H1 (cell line): ENCODE measurements at regions not wholly inside any gene's neighbourhood (a gene's known extent, or its start where the extent isn't known, plus 50 kb on each side); places are given as distances from the start of the nearest gene placed in this dataset.

Source experiments
- CTCF ChIA-PET: fragments of 300-600 bp; sonication (Branson Sonifier 250); formaldehyde crosslinking; loops from one replicate; lab custom pipeline; 2021; ENCODE audit not compliant: partially characterized antibody; lab: Charles Lee
- POLR2A ChIA-PET: fragments of 300-600 bp; sonication (Branson Sonifier 250); formaldehyde crosslinking; loops from one replicate; lab custom pipeline; 2021; ENCODE audit warnings: inconsistent platforms; ENCODE audit not compliant: partially characterized antibody; lab: Charles Lee
- DNase-seq, 2 experiments: peaks; one replicate each; pipeline versions ENCODE4 v3.0.0 to v3.0.0-alpha.2; 2010 to 2022; ENCODE audit warnings: low spot score in 2 of 2, low read depth in 1 of 2, mixed read lengths in 1 of 2
- FAIRE-seq: peaks from 2 replicates; lab custom pipeline; 2011; peaks lifted over from hg19 to GRCh38; lab: Jason Lieb, UNC
- H2AFZ ChIP-seq: 2 replicates; pipeline ENCODE4 v1.8.1; 2012; ENCODE audit warnings: low read length, inconsistent platforms
- H2AK5ac ChIP-seq: 2 replicates; pipeline ENCODE4 v1.6.1; 2013; ENCODE audit warnings: low read depth, low read length
- H2BK120ac ChIP-seq: replicated peaks from 2 replicates; pipeline ENCODE3; 2013; ENCODE audit warnings: low read depth, low read length, inconsistent platforms
- H2BK12ac ChIP-seq: 2 replicates; pipeline ENCODE4 v1.6.1; 2013; ENCODE audit warnings: low read depth, low read length
- H2BK15ac ChIP-seq: 2 replicates; pipeline ENCODE4 v1.6.1; 2013; ENCODE audit warnings: low read length
- H2BK20ac ChIP-seq: 2 replicates; pipeline ENCODE4 v1.6.1; 2013; ENCODE audit warnings: low read length
- H2BK5ac ChIP-seq: 2 replicates; pipeline ENCODE4 v1.6.1; 2013; ENCODE audit warnings: low read depth, low read length
- H3K14ac ChIP-seq: 2 replicates; pipeline ENCODE4 v1.6.1; 2013; ENCODE audit warnings: inconsistent platforms; ENCODE audit not compliant: insufficient read length
- H3K18ac ChIP-seq: 2 replicates; pipeline ENCODE4 v1.6.1; 2013; ENCODE audit warnings: low read length; ENCODE audit errors: extremely low read depth
- H3K23ac ChIP-seq: 2 replicates; pipeline ENCODE4 v1.6.1; 2013; ENCODE audit warnings: inconsistent platforms; ENCODE audit not compliant: insufficient read length
- H3K23me2 ChIP-seq: 2 replicates; pipeline ENCODE4 v1.6.1; 2013; ENCODE audit warnings: low read depth, low read length
- H3K27ac ChIP-seq: 2 replicates; pipeline ENCODE4 v1.6.1; 2011; ENCODE audit warnings: low read depth, low read length, inconsistent platforms
- H3K27me3 ChIP-seq, 4 experiments: replicated peaks in 1 of 4; 1 replicate in 1 of 4; 2 replicates in 3 of 4; pipeline versions ENCODE4 v1.6.1 to v1.8.1; 2011 to 2013; ENCODE audit warnings: low read length in 3 of 4, mild to moderate bottlenecking in 3 of 4, inconsistent platforms in 2 of 4, mixed read lengths in 2 of 4, moderate library complexity in 1 of 4; ENCODE audit not compliant: control insufficient read depth in 3 of 4, insufficient read depth in 3 of 4; ENCODE audit errors: extremely low read depth in 1 of 4
- H3K36me3 ChIP-seq, 4 experiments: 2 replicates each; pipeline versions ENCODE4 v1.6.1 to v1.8.1; 2011 to 2013; ENCODE audit warnings: mild to moderate bottlenecking in 4 of 4, low read length in 3 of 4, moderate library complexity in 2 of 4, control low read depth in 1 of 4, inconsistent platforms in 1 of 4; ENCODE audit not compliant: insufficient read depth in 4 of 4, control insufficient read depth in 2 of 4
- H3K4ac ChIP-seq: replicated peaks from 2 replicates; pipeline ENCODE3; 2013; ENCODE audit warnings: low read length, low read depth, mixed read lengths, inconsistent platforms; ENCODE audit not compliant: insufficient read length
- H3K4me1 ChIP-seq, 4 experiments: replicated peaks in 1 of 4; 1 replicate in 1 of 4; 2 replicates in 3 of 4; pipeline versions ENCODE4 v1.6.1 to v1.8.1; 2011 to 2013; ENCODE audit warnings: low read length in 3 of 4, inconsistent platforms in 2 of 4, mixed read lengths in 1 of 4; ENCODE audit not compliant: insufficient read depth in 4 of 4, control insufficient read depth in 3 of 4
- H3K4me2 ChIP-seq, 2 experiments: 2 replicates each; pipeline versions ENCODE4 v1.6.1 to v1.8.1; 2011 to 2013; ENCODE audit warnings: low read depth in 2 of 2, low read length in 2 of 2, control low read depth in 1 of 2, inconsistent platforms in 1 of 2, mild to moderate bottlenecking in 1 of 2; ENCODE audit not compliant: insufficient read depth in 1 of 2
- H3K4me3 ChIP-seq, 4 experiments: fragments of 200-600, 300-600 bp in 1 of 4; sonication (generic), shearing (Covaris generic), sonication (Bioruptor Twin) in 1 of 4; 2 replicates each; pipeline versions ENCODE4 v1.5.1 to v1.8.1; 2011 to 2016; ENCODE audit warnings: low read length in 4 of 4, low read depth in 3 of 4, control low read depth in 2 of 4, inconsistent platforms in 2 of 4, mild to moderate bottlenecking in 2 of 4, mixed read lengths in 1 of 4, moderate library complexity in 1 of 4; ENCODE audit not compliant: insufficient read depth in 2 of 4; ENCODE audit errors: extremely low read depth in 1 of 4
- H3K56ac ChIP-seq: replicated peaks from 2 replicates; pipeline ENCODE3; 2013; ENCODE audit warnings: low read depth, mild to moderate bottlenecking, mixed read lengths, low read length, inconsistent platforms; ENCODE audit not compliant: insufficient read length
- H3K79me1 ChIP-seq: 2 replicates; pipeline ENCODE4 v1.6.1; 2013; ENCODE audit warnings: low read depth, low read length, control low read depth
- H3K79me2 ChIP-seq, 2 experiments: 2 replicates each; pipeline versions ENCODE4 v1.6.1 to v1.8.1; 2012 to 2013; ENCODE audit warnings: low read length in 2 of 2, mild to moderate bottlenecking in 2 of 2, inconsistent platforms in 1 of 2; ENCODE audit not compliant: insufficient read depth in 2 of 2, control insufficient read depth in 1 of 2
- H3K9ac ChIP-seq, 4 experiments: replicated peaks in 1 of 4; 1 replicate in 1 of 4; 2 replicates in 3 of 4; pipeline versions ENCODE4 v1.6.1 to v1.8.1; 2011 to 2013; ENCODE audit warnings: low read depth in 3 of 4, low read length in 3 of 4, control low read depth in 2 of 4, mild to moderate bottlenecking in 2 of 4, moderate library complexity in 2 of 4, inconsistent platforms in 1 of 4; ENCODE audit errors: extremely low read depth in 1 of 4
- H3K9me3 ChIP-seq, 2 experiments: 2 replicates each; pipeline versions ENCODE4 v1.6.1 to v1.8.1; 2012 to 2013; ENCODE audit warnings: mild to moderate bottlenecking in 2 of 2, moderate library complexity in 2 of 2, control low read depth in 1 of 2, inconsistent platforms in 1 of 2, low read depth in 1 of 2, low read length in 1 of 2, mixed read lengths in 1 of 2; ENCODE audit not compliant: insufficient read depth in 2 of 2
- H4K20me1 ChIP-seq, 2 experiments: replicated peaks in 1 of 2; 2 replicates each; pipeline versions ENCODE3 to v1.8.1; 2011 to 2013; ENCODE audit warnings: inconsistent platforms in 2 of 2, low read length in 2 of 2, mild to moderate bottlenecking in 1 of 2; ENCODE audit not compliant: insufficient read depth in 2 of 2, control insufficient read depth in 1 of 2
- H4K5ac ChIP-seq: 2 replicates; pipeline ENCODE4 v1.6.1; 2013; ENCODE audit warnings: low read length, low read depth, mixed read lengths, inconsistent platforms; ENCODE audit not compliant: insufficient read length
- H4K8ac ChIP-seq: 2 replicates; pipeline ENCODE4 v1.8.0; 2013; ENCODE audit warnings: mild to moderate bottlenecking, moderate library complexity, low read length, inconsistent platforms; ENCODE audit not compliant: insufficient read depth; ENCODE audit errors: extremely low read depth
- H4K91ac ChIP-seq: replicated peaks from 2 replicates; pipeline ENCODE3; 2013; ENCODE audit warnings: low read length, mixed read lengths, inconsistent platforms; ENCODE audit not compliant: insufficient read length
- EGR1 ChIP-seq: IDR thresholded peaks from 2 replicates; pipeline ENCODE4 v1.6.1; 2011; ENCODE audit warnings: low read depth, low read length, borderline replicate concordance
- KDM5A ChIP-seq: fragments of 200-600 bp; IDR thresholded peaks from 2 replicates; pipeline ENCODE4 v1.7.1; 2012; ENCODE audit warnings: mild to moderate bottlenecking, low read length, inconsistent platforms, mixed read lengths
- NRF1 ChIP-seq: IDR thresholded peaks from 2 replicates; pipeline ENCODE4 v1.6.1; 2011; ENCODE audit warnings: mild to moderate bottlenecking, low read depth, low read length, improper control_type of control experiment
- POLR2A ChIP-seq, 2 experiments: IDR thresholded peaks; 1 replicate in 1 of 2; 2 replicates in 1 of 2; pipeline ENCODE4 v1.6.1; 2011; ENCODE audit warnings: low read depth in 2 of 2, low read length in 2 of 2, mild to moderate bottlenecking in 2 of 2; ENCODE audit errors: control extremely low read depth in 1 of 2
- SIRT6 ChIP-seq: IDR thresholded peaks from one replicate; pipeline ENCODE4 v1.7.1; 2012; ENCODE audit warnings: low read length, inconsistent platforms
- SP1 ChIP-seq: IDR thresholded peaks from 2 replicates; pipeline ENCODE4 v1.6.1; 2011; ENCODE audit warnings: low read depth, low read length
- TBP ChIP-seq: IDR thresholded peaks from 2 replicates; pipeline ENCODE4 v1.6.1; 2011; ENCODE audit warnings: low read depth, low read length, improper control_type of control experiment
- ZNF274 ChIP-seq: IDR thresholded peaks from 2 replicates; pipeline ENCODE4 v1.7.0; 2012; ENCODE audit warnings: low read length, borderline replicate concordance; ENCODE audit errors: extremely low read depth
- WGBS, 2 experiments: shearing (Covaris generic) in 1 of 2; methylation state at CpG; one replicate each; pipeline versions ENCODE4 v1.1.6 to v1.1.7; 2013 to 2015; ENCODE audit warnings: low lambda C conversion rate in 2 of 2, mixed read lengths in 2 of 2, inconsistent platforms in 1 of 2, low coverage in 1 of 2, missing lambda C conversion rate in 1 of 2; ENCODE audit not compliant: insufficient replicate concordance in 2 of 2, insufficient coverage in 1 of 2, insufficient read length in 1 of 2; ENCODE audit errors: extremely low coverage in 1 of 2, missing lambda C conversion rate in 1 of 2; 5-methylcytosine and 5-hydroxymethylcytosine counted together

DNA sequence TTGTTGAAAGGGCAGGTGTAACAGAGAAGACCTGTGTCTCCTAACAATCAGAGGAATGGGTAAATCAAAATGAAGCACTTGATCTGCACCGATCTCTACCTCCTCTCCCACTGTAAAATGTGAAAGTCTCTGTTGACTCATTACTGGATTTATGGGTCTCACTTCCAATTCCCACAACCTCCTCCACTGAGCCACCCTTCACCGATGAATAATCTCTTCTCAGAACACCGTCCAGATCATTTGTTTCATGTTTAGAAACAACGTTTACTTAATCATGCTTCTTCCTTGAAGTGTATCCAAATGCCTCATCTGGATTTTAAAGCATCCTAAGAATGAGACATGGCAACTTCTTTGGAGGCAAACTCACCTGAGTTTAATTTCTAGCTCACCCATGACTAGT, 643.6 kb downstream of the ETS1 start:
- no peak overlapping the region for H4K5ac ChIP-seq
- H3K79me2 ChIP-seq, result no peaks in the 10 kb centered on the region
- H4K8ac ChIP-seq, result no peak overlapping the region
- H3K23me2 ChIP-seq, result no peaks in the 10 kb centered on the region
- no peak overlapping the region for H2AFZ ChIP-seq
- WGBS, 2 experiments, result 94% methylated on average over 4 of the region's 4 CpGs; no CpG with 5 or more reads in 1 of the 2 experiments
- no peaks in the 10 kb centered on the region for H4K20me1 ChIP-seq
- H2BK120ac ChIP-seq, result no peak overlapping the region
- H2BK20ac ChIP-seq, result no peak overlapping the region
- FAIRE-seq, result no peak
- H3K23ac ChIP-seq, result no peak overlapping the region
- H3K9me3 ChIP-seq, result no peaks in the 10 kb centered on the region
- H2BK12ac ChIP-seq, result no peak overlapping the region
- no peak overlapping the region for H3K9ac ChIP-seq
- no peaks in the 10 kb centered on the region for H3K4me1 ChIP-seq
- no peak overlapping the region for H2BK5ac ChIP-seq
- no peaks in the 10 kb centered on the region for H3K79me1 ChIP-seq
- H2AK5ac ChIP-seq, result no peak overlapping the region
- DNase-seq, result no peak
- CTCF ChIA-PET, result no interaction called here
- POLR2A ChIA-PET, result no interaction called here
- H3K4ac ChIP-seq, result no peak overlapping the region
- no peak overlapping the region for H4K91ac ChIP-seq
- no peak overlapping the region for H2BK15ac ChIP-seq
- no peaks in the 10 kb centered on the region for H3K27me3 ChIP-seq
- H3K14ac ChIP-seq, result no peak overlapping the region
- no peak overlapping the region for H3K4me3 ChIP-seq
- no peak overlapping the region for H3K27ac ChIP-seq
- no peaks in the 10 kb centered on the region for H3K36me3 ChIP-seq
- H3K4me2 ChIP-seq, result no peak overlapping the region
- H3K18ac ChIP-seq, result no peak overlapping the region
- no peak overlapping the region for H3K56ac ChIP-seq
- TF ChIP-seq NRF1 (no peak), TBP (no peak), SP1 (no peak), SIRT6 (no peak), EGR1 (no peak), KDM5A (no peak), ZNF274 (no peak), POLR2A (IDR thresholded peaks at IDR 0.05; ENCODE audit: control extremely low read depth in 1 of 2, low read depth in 2 of 2, low read length in 2 of 2) (no peak)
